ENCODE measurements at regions not wholly inside any gene's neighbourhood (a gene's known extent, or its start where the extent isn't known, plus 50 kb on each side); places are given as distances from the start of the nearest gene placed in this dataset.
"Not testable (repeated sequence)": the region's sequence is repeated elsewhere in the genome, so short reads cannot be mapped to it uniquely, and the experiment has no call there.

- H3K9ac ChIP-seq (ENCODE audit: low read length), result no peak overlapping the region
- H3K27ac ChIP-seq (ENCODE audit: low read length), result no peak overlapping the region
- H3K4me1 ChIP-seq (ENCODE audit: low read length), result no peaks in the 10 kb centered on the region
- no peaks in the 10 kb centered on the region for H3K79me2 ChIP-seq (ENCODE audit: low read length)
- no peak overlapping the region for H3K4me3 ChIP-seq (ENCODE audit: low read length)
- no peaks in the 10 kb centered on the region for H3K9me3 ChIP-seq (ENCODE audit: insufficient read depth, low read length)
- no peak for TF ChIP-seq EZH2phosphoT487 (IDR thresholded peaks at IDR 0.05; ENCODE audit: low read depth)
- TF ChIP-seq CTCF (IDR thresholded peaks at IDR 0.05; ENCODE audit: low read depth, low read length), result no peak
- H3K27me3 ChIP-seq (ENCODE audit: low read depth, low read length), result no peaks in the 10 kb centered on the region
- H2AFZ ChIP-seq (ENCODE audit: low read depth, low read length), result no peak overlapping the region
- no peaks in the 10 kb centered on the region for H3K36me3 ChIP-seq (replicated peaks; ENCODE audit: low read depth, low read length)
- H3K4me2 ChIP-seq (ENCODE audit: low read length), result no peak overlapping the region
- H4K20me1 ChIP-seq (ENCODE audit: insufficient read depth, low read length), result no peaks in the 10 kb centered on the region
These were observed 346.7 kb upstream of the ANKRD30A start for GRCh38 chr10:36778651-36779050.

GRCh38 chr10:36773652-36774051, 351.7 kb upstream of the ANKRD30A start:
- H3K36me3 ChIP-seq (replicated peaks; ENCODE audit: low read depth, low read length), result no peaks in the 10 kb centered on the region
- no peak for TF ChIP-seq EZH2phosphoT487 (IDR thresholded peaks at IDR 0.05; ENCODE audit: low read depth)
- no peak for TF ChIP-seq CTCF (IDR thresholded peaks at IDR 0.05; ENCODE audit: low read depth, low read length)
- 0 out of 2 replicates have a peak, but pooled peaks cover 4% of the 10 kb centered on the region for H3K4me1 ChIP-seq (ENCODE audit: low read length)
- no peaks in the 10 kb centered on the region for H3K79me2 ChIP-seq (ENCODE audit: low read length)
- no peaks in the 10 kb centered on the region for H3K9me3 ChIP-seq (ENCODE audit: insufficient read depth, low read length)
- H3K27me3 ChIP-seq (ENCODE audit: low read depth, low read length), result no peaks in the 10 kb centered on the region
- H3K27ac ChIP-seq (ENCODE audit: low read length), result no peak overlapping the region
- H3K4me3 ChIP-seq (ENCODE audit: low read length), result no peak overlapping the region
- no peak overlapping the region for H2AFZ ChIP-seq (ENCODE audit: low read depth, low read length)
- H3K9ac ChIP-seq (ENCODE audit: low read length), result no peak overlapping the region
- H4K20me1 ChIP-seq (ENCODE audit: insufficient read depth, low read length), result no peaks in the 10 kb centered on the region
- H3K4me2 ChIP-seq (ENCODE audit: low read length), result no peak overlapping the region

- Histone ChIP-seq H3K79me2 (ENCODE audit: low read length) (no peaks in the 10 kb centered on the region), H3K4me1 (ENCODE audit: low read length) (0 out of 2 replicates have a peak, but pooled peaks cover 4% of the 10 kb centered on the region), H3K9me3 (ENCODE audit: insufficient read depth, low read length) (no peaks in the 10 kb centered on the region), H4K20me1 (ENCODE audit: insufficient read depth, low read length) (no peaks in the 10 kb centered on the region), H3K27ac (ENCODE audit: low read length) (no peak overlapping the region), H3K4me3 (ENCODE audit: low read length) (no peak overlapping the region), H3K36me3 (replicated peaks; ENCODE audit: low read depth, low read length) (no peaks in the 10 kb centered on the region), H3K27me3 (ENCODE audit: low read depth, low read length) (no peaks in the 10 kb centered on the region), H3K4me2 (ENCODE audit: low read length) (no peak overlapping the region), H3K9ac (ENCODE audit: low read length) (no peak overlapping the region), H2AFZ (ENCODE audit: low read depth, low read length) (no peak overlapping the region)
- TF ChIP-seq CTCF (IDR thresholded peaks at IDR 0.05; ENCODE audit: low read depth, low read length), result no peak
- no peak for TF ChIP-seq EZH2phosphoT487 (IDR thresholded peaks at IDR 0.05; ENCODE audit: low read depth)
These were observed 353.7 kb upstream of the ANKRD30A start for GRCh38 chr10:36771725-36772124.

GRCh38 chr10:36769741-36770140, 355.7 kb upstream of the ANKRD30A start:
- not testable (repeated sequence) for H3K27ac ChIP-seq (ENCODE audit: low read length); H3K36me3 ChIP-seq (replicated peaks; ENCODE audit: low read depth, low read length); H3K27me3 ChIP-seq (ENCODE audit: low read depth, low read length); H3K4me1 ChIP-seq (ENCODE audit: low read length); H3K79me2 ChIP-seq (ENCODE audit: low read length); H3K9ac ChIP-seq (ENCODE audit: low read length); H4K20me1 ChIP-seq (ENCODE audit: insufficient read depth, low read length); H2AFZ ChIP-seq (ENCODE audit: low read depth, low read length); H3K4me2 ChIP-seq (ENCODE audit: low read length); H3K4me3 ChIP-seq (ENCODE audit: low read length); H3K9me3 ChIP-seq (ENCODE audit: insufficient read depth, low read length)

- Histone ChIP-seq H3K4me3 (ENCODE audit: low read length) (no peak overlapping the region), H3K4me2 (ENCODE audit: low read length) (no peak overlapping the region), H3K9ac (ENCODE audit: low read length) (no peak overlapping the region), H3K9me3 (ENCODE audit: insufficient read depth, low read length) (no peaks in the 10 kb centered on the region), H3K4me1 (ENCODE audit: low read length) (0 out of 2 replicates have a peak, but pooled peaks cover 4% of the 10 kb centered on the region), H3K79me2 (ENCODE audit: low read length) (no peaks in the 10 kb centered on the region), H2AFZ (ENCODE audit: low read depth, low read length) (no peak overlapping the region), H3K27ac (ENCODE audit: low read length) (no peak overlapping the region), H3K36me3 (replicated peaks; ENCODE audit: low read depth, low read length) (no peaks in the 10 kb centered on the region), H4K20me1 (ENCODE audit: insufficient read depth, low read length) (no peaks in the 10 kb centered on the region), H3K27me3 (ENCODE audit: low read depth, low read length) (no peaks in the 10 kb centered on the region)
- TF ChIP-seq CTCF (IDR thresholded peaks at IDR 0.05; ENCODE audit: low read depth, low read length) (no peak), EZH2phosphoT487 (IDR thresholded peaks at IDR 0.05; ENCODE audit: low read depth) (no peak)
These were observed 358.5 kb upstream of the ANKRD30A start for GRCh38 chr10:36766940-36767339.

Data from OCI-LY3 (cell line).